Psoas muscle (tissue), 7 donors: ENCODE measurements at regions not wholly inside any gene's neighbourhood (a gene's known extent, or its start where the extent isn't known, plus 50 kb on each side); places are given as distances from the start of the nearest gene placed in this dataset.

ENCODE experiments used
- ATAC-seq, 4 donors: fragments of 200-7000 bp; cut with Tn5 transposase; one replicate each; pipeline ENCODE4 v1.9.1; 2020; ENCODE audit warnings: moderate library complexity in 3 of 4, mild to moderate bottlenecking in 2 of 4
- DNase-seq, 2 donors: peaks; one replicate each; pipeline ENCODE4 v3.0.0-alpha.2; 2020
- H3K27ac ChIP-seq: fragments of 200-600 bp; one replicate; pipeline ENCODE4 v1.8.0; 2022
- H3K27me3 ChIP-seq, 3 donors: fragments of 200-600 bp in 1 of 3; one replicate each; pipeline versions ENCODE4 v1.6.1 to v1.8.0; 2013 to 2022; ENCODE audit warnings: low read length in 2 of 3, mild to moderate bottlenecking in 2 of 3, moderate library complexity in 1 of 3; ENCODE audit not compliant: insufficient read depth in 3 of 3
- H3K36me3 ChIP-seq, 2 donors: fragments of 200-600 bp in 1 of 2; one replicate each; pipeline versions ENCODE4 v1.6.1 to v1.8.0; 2013 to 2022; ENCODE audit warnings: low read depth in 1 of 2, mild to moderate bottlenecking in 1 of 2, moderate library complexity in 1 of 2; ENCODE audit not compliant: insufficient read depth in 1 of 2
- H3K4me1 ChIP-seq: fragments of 200-600 bp; one replicate; pipeline ENCODE4 v1.8.0; 2022
- H3K4me3 ChIP-seq: fragments of 200-600 bp; one replicate; pipeline ENCODE4 v1.8.0; 2022; ENCODE audit warnings: mild to moderate bottlenecking
- H3K9me3 ChIP-seq: fragments of 200-600 bp; one replicate; pipeline ENCODE4 v1.8.0; 2022
- WGBS, 3 donors: extraction: QIAGEN DNeasy Blood & Tissue Kit; methylation state at CpG; one replicate each; pipeline versions ENCODE4 v1.1.6 to v1.1.7; 2013; 5-methylcytosine and 5-hydroxymethylcytosine counted together
- intact Hi-C, 2 donors: fragments of 100-400 bp; cut with DNase I; formaldehyde crosslinking; loops; one replicate each; pipeline versions ENCODE4 v1.11.0 to v1.14.2; 2022
- TF ChIP-seq, protein P1 (sequence below): fragments of 200-600 bp; IDR thresholded peaks from one replicate; pipeline ENCODE4 v1.8.0; 2022; ENCODE audit warnings: antibody characterized with exemption
- donor health status: healthy with polysubstance abuse.
- donor health status: DM: no; HTN: no; CAD: no; lungs with moderate emphysema.
- donor health status: Bipolar disorder and iron deficiency.
- donor health status: healthy.
- donor health status: DM: yes; HTN: yes; CAD: no.
- donor health status: DM: no; HTN: no; CAD: no.
- donor health status: DM: yes; HTN: yes; CAD: no.

GRCh38 chr18:46271488-46271887 lies 167.3 kb downstream of the HAUS1 start:
- no peak for ATAC-seq
- WGBS, 3 donors: 81 to 84% (median 83%) methylated on average over 2 of the region's 2 CpGs
- TF ChIP-seq, protein P1, sequence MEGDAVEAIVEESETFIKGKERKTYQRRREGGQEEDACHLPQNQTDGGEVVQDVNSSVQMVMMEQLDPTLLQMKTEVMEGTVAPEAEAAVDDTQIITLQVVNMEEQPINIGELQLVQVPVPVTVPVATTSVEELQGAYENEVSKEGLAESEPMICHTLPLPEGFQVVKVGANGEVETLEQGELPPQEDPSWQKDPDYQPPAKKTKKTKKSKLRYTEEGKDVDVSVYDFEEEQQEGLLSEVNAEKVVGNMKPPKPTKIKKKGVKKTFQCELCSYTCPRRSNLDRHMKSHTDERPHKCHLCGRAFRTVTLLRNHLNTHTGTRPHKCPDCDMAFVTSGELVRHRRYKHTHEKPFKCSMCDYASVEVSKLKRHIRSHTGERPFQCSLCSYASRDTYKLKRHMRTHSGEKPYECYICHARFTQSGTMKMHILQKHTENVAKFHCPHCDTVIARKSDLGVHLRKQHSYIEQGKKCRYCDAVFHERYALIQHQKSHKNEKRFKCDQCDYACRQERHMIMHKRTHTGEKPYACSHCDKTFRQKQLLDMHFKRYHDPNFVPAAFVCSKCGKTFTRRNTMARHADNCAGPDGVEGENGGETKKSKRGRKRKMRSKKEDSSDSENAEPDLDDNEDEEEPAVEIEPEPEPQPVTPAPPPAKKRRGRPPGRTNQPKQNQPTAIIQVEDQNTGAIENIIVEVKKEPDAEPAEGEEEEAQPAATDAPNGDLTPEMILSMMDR: no peak
- DNase-seq: no peak
- intact Hi-C loops: no loop called here
- Histone ChIP-seq H3K9me3 (no peaks in the 10 kb centered on the region), H3K27ac (no peak overlapping the region), H3K4me1 (peaks cover 8% of the 10 kb centered on the region), H3K36me3 (no peaks in the 10 kb centered on the region), H3K27me3 (no peaks in the 10 kb centered on the region), H3K4me3 (no peak overlapping the region)

- no peak overlapping the region for H3K4me3 ChIP-seq
- DNase-seq: no peak
- no peaks in the 10 kb centered on the region for H3K36me3 ChIP-seq
- WGBS, 3 donors: 65 to 84% (median 82%) methylated on average over 1 of the region's 1 CpG
- TF ChIP-seq, protein P1: no peak
- H3K27me3 ChIP-seq: no peaks in the 10 kb centered on the region
- H3K4me1 ChIP-seq: peaks cover 5% of the 10 kb centered on the region
- no peaks in the 10 kb centered on the region for H3K9me3 ChIP-seq
- intact Hi-C loops: no loop called here
- H3K27ac ChIP-seq: no peak overlapping the region
- ATAC-seq: no peak
These were observed 169.7 kb downstream of the HAUS1 start for GRCh38 chr18:46273861-46274260.

DNA sequence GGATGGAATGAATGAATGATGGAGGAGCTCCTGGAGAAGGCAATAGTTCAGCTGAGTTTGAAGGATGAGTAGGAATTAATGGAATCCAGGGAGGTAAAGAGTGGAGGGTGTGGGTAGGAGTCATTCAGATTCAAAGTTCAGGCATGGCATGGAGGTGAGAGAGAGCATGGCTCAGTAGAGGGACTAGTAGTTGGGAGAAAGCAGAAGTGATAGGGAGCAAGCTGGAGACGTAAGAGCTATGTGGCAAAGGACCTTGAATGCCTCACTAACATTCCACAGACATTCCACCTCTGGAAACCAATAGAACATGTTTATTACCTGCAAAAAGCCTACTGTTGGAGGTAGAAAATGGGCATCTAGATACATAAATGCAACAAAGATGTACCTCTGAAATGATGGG lies 170.1 kb downstream of the HAUS1 start:
- H3K9me3 ChIP-seq: no peaks in the 10 kb centered on the region
- intact Hi-C loops: no loop called here
- TF ChIP-seq, protein P1: no peak
- DNase-seq (no peak), ATAC-seq (no peak)
- no peak overlapping the region for H3K27ac ChIP-seq
- no peaks in the 10 kb centered on the region for H3K36me3 ChIP-seq
- 46 to 83% (median 75%) methylated on average over 1 of the region's 1 CpG for WGBS, 3 donors
- H3K4me3 ChIP-seq: no peak overlapping the region
- peaks cover 5% of the 10 kb centered on the region for H3K4me1 ChIP-seq
- no peaks in the 10 kb centered on the region for H3K27me3 ChIP-seq

- no peak overlapping the region for H3K4me3 ChIP-seq
- H3K36me3 ChIP-seq: no peaks in the 10 kb centered on the region
- H3K27ac ChIP-seq: no peak overlapping the region
- WGBS, 3 donors: 53 to 64% (median 58%) methylated on average over 4 of the region's 4 CpGs
- no peaks in the 10 kb centered on the region for H3K9me3 ChIP-seq
- DNase-seq (no peak), ATAC-seq (no peak)
- H3K27me3 ChIP-seq: no peaks in the 10 kb centered on the region
- intact Hi-C loops: no loop called here
- TF ChIP-seq, protein P1: no peak
- H3K4me1 ChIP-seq: peaks cover 5% of the 10 kb centered on the region
These were observed 171.2 kb downstream of the HAUS1 start for GRCh38 chr18:46275370-46275769.

- Histone ChIP-seq H3K36me3 (no peaks in the 10 kb centered on the region), H3K27me3 (no peaks in the 10 kb centered on the region), H3K27ac (no peak overlapping the region), H3K4me3 (no peak overlapping the region), H3K9me3 (no peaks in the 10 kb centered on the region), H3K4me1 (peaks cover 9% of the 10 kb centered on the region)
- TF ChIP-seq, protein P1: no peak
- 85 to 94% (median 91%) methylated on average over 3 of the region's 3 CpGs for WGBS, 3 donors
- intact Hi-C loops: no loop called here
- ATAC-seq (no peak), DNase-seq (no peak)
These were observed 172.6 kb downstream of the HAUS1 start for GRCh38 chr18:46276748-46277147.
